ENCODE measurements at regions not wholly inside any gene's neighbourhood (a gene's known extent, or its start where the extent isn't known, plus 50 kb on each side); places are given as distances from the start of the nearest gene placed in this dataset.

DNA sequence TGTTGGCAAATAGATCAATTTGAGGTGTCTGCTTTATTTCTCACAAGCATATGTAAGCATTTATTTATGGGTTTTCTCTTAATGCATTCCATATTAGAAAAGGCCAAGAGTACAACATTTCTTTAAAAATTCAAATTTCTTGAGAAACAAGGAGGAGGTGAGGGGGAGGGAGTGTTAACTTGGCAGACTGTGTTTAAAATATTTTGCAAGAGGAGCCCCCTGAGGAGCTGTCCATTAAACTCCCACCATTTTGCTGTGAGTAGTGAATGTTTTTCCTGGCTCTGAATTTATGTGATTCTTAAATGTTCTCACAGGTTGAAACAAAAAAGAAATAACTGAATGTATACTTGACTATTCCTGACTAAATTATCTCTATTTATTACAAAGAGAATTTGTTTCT lies 363.8 kb downstream of the PTPRC start:
- Histone ChIP-seq H3K4me1 (ENCODE audit: low read depth, poor library complexity, severe bottlenecking) (no peaks in the 10 kb centered on the region), H3K27me3 (ENCODE audit: insufficient read depth, low read depth) (no peaks in the 10 kb centered on the region), H3K4me3 (IDR thresholded peaks at IDR 0.05; ENCODE audit: insufficient read depth, low read depth, low read length) (no peak overlapping the region), H3K27ac (no peak overlapping the region), H3K36me3 (ENCODE audit: insufficient read depth) (no peaks in the 10 kb centered on the region), H3K4me2 (no peak overlapping the region), H3K9ac (no peak overlapping the region), H3K79me2 (ENCODE audit: insufficient read depth, low read depth) (no peaks in the 10 kb centered on the region), H2AFZ (ENCODE audit: low read depth) (no peak overlapping the region), H4K20me1 (ENCODE audit: insufficient read depth) (no peaks in the 10 kb centered on the region)
- TF ChIP-seq, protein P1, sequence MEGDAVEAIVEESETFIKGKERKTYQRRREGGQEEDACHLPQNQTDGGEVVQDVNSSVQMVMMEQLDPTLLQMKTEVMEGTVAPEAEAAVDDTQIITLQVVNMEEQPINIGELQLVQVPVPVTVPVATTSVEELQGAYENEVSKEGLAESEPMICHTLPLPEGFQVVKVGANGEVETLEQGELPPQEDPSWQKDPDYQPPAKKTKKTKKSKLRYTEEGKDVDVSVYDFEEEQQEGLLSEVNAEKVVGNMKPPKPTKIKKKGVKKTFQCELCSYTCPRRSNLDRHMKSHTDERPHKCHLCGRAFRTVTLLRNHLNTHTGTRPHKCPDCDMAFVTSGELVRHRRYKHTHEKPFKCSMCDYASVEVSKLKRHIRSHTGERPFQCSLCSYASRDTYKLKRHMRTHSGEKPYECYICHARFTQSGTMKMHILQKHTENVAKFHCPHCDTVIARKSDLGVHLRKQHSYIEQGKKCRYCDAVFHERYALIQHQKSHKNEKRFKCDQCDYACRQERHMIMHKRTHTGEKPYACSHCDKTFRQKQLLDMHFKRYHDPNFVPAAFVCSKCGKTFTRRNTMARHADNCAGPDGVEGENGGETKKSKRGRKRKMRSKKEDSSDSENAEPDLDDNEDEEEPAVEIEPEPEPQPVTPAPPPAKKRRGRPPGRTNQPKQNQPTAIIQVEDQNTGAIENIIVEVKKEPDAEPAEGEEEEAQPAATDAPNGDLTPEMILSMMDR (conservative IDR thresholded peaks at IDR 0.05; ENCODE audit: low read depth, low read length), result no peak

DNA sequence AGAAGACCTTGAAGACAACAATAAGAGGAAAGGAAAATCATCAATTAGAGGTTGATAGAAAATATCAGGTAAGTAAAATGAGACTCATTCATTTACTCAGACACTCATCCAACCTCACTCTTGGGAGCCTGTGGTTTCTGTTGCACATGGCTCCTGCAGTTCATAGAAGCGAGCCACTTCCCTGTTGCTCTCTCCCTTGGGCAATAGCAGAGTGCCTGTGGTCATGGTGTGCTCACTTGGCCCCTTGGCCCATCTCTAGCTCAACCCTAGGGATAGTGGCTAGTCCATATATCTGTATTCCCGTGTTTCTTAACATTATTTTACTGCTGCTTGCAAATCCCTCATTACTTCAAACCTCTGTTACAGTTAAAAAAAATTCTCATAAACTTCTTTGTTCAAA lies 368.6 kb downstream of the PTPRC start:
- H3K9ac ChIP-seq, result no peak overlapping the region
- H3K27ac ChIP-seq, result no peak overlapping the region
- peaks cover 25% of the 10 kb centered on the region for H3K4me1 ChIP-seq (ENCODE audit: low read depth, poor library complexity, severe bottlenecking)
- TF ChIP-seq, protein P1 (conservative IDR thresholded peaks at IDR 0.05; ENCODE audit: low read depth, low read length), result no peak
- no peak overlapping the region for H3K4me2 ChIP-seq
- H3K4me3 ChIP-seq (IDR thresholded peaks at IDR 0.05; ENCODE audit: insufficient read depth, low read depth, low read length), result no peak overlapping the region
- no peaks in the 10 kb centered on the region for H3K36me3 ChIP-seq (ENCODE audit: insufficient read depth)
- H3K27me3 ChIP-seq (ENCODE audit: insufficient read depth, low read depth), result no peaks in the 10 kb centered on the region
- H4K20me1 ChIP-seq (ENCODE audit: insufficient read depth), result no peaks in the 10 kb centered on the region
- no peak overlapping the region for H2AFZ ChIP-seq (ENCODE audit: low read depth)
- no peaks in the 10 kb centered on the region for H3K79me2 ChIP-seq (ENCODE audit: insufficient read depth, low read depth)

DNA sequence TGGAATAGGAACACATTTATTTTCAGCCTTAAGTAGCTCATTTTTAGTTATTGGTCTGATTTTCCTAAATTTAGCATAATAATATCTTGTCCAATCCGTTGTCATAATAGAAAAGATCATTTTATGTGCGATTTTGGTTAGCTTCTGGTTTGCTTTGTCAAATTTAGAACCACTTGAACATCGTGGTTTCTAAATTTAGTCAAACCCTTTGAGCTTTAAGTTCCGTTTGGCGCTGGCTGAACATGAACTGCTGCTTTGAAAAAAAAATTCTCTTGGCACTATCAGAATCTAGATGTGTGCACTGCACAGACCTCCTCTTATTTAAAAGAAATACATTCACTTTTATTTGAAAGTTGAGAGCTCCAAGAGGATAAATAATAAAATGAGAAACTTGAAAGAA lies 370.6 kb downstream of the PTPRC start:
- Histone ChIP-seq H3K27ac (peak overlapping the region; percentile 6; the same call in 1 of the 2 replicates), H4K20me1 (ENCODE audit: insufficient read depth) (no peaks in the 10 kb centered on the region), H3K4me1 (ENCODE audit: low read depth, poor library complexity, severe bottlenecking) (peaks cover 25% of the 10 kb centered on the region), H3K27me3 (ENCODE audit: insufficient read depth, low read depth) (no peaks in the 10 kb centered on the region), H3K4me3 (IDR thresholded peaks at IDR 0.05; ENCODE audit: insufficient read depth, low read depth, low read length) (peak overlapping the region; percentile 43), H3K9ac (0 out of 2 replicates have a peak overlapping the region, but pooled peaks have one; percentile 3), H3K36me3 (ENCODE audit: insufficient read depth) (no peaks in the 10 kb centered on the region), H2AFZ (ENCODE audit: low read depth) (peak overlapping the region; percentile 36), H3K79me2 (ENCODE audit: insufficient read depth, low read depth) (no peaks in the 10 kb centered on the region), H3K4me2 (peak overlapping the region; percentile 66)
- TF ChIP-seq, protein P1 (conservative IDR thresholded peaks at IDR 0.05; ENCODE audit: low read depth, low read length), result no peak

DNA sequence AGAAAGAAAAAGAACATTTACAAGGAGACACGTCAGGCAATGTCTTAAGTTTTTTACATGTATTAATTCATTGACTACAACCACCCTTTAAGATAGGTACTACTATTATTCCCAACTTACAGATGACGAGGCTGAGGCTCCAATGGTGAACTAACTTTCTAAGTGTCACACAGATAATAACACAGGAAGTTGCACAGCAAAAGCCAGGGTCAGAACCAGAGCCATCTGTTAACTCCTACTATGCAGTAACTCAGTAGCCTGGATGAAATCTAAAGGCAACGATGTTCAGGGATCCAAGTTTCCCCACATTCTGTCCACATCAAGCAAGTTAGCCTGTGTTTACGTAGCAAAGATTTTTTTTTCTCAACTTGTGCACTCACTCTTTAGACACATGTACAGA lies 371.7 kb downstream of the PTPRC start:
- no peaks in the 10 kb centered on the region for H3K27me3 ChIP-seq (ENCODE audit: insufficient read depth, low read depth)
- H3K4me2 ChIP-seq, result peak overlapping the region; percentile 66; the same call in 1 of the 2 replicates
- H2AFZ ChIP-seq (ENCODE audit: low read depth), result no peak overlapping the region
- no peaks in the 10 kb centered on the region for H3K79me2 ChIP-seq (ENCODE audit: insufficient read depth, low read depth)
- TF ChIP-seq, protein P1 (conservative IDR thresholded peaks at IDR 0.05; ENCODE audit: low read depth, low read length), result no peak
- H3K36me3 ChIP-seq (ENCODE audit: insufficient read depth), result no peaks in the 10 kb centered on the region
- H3K4me1 ChIP-seq (ENCODE audit: low read depth, poor library complexity, severe bottlenecking), result peaks cover 25% of the 10 kb centered on the region
- no peak overlapping the region for H3K4me3 ChIP-seq (IDR thresholded peaks at IDR 0.05; ENCODE audit: insufficient read depth, low read depth, low read length)
- no peak overlapping the region for H3K27ac ChIP-seq
- no peaks in the 10 kb centered on the region for H4K20me1 ChIP-seq (ENCODE audit: insufficient read depth)
- no peak overlapping the region for H3K9ac ChIP-seq
